Naive thymus-derived CD8-positive, alpha-beta T cell (primary cell): ENCODE measurements at regions not wholly inside any gene's neighbourhood (a gene's known extent, or its start where the extent isn't known, plus 50 kb on each side); places are given as distances from the start of the nearest gene placed in this dataset.

Source experiments
- ATAC-seq, 2 donors: fragments of 150-1000 bp; cut with Tn5 transposase in 1 of 2; sonication (Bioruptor Pico), chemical (Tn5 transposase) in 1 of 2; 1 replicate in 1 of 2; 2 replicates in 1 of 2; pipeline ENCODE4 v1.10.0; 2021; ENCODE audit warnings: mild to moderate bottlenecking in 2 of 2, moderate library complexity in 2 of 2
- POLR2A ChIA-PET: fragments of 350-600 bp; sonication (Branson Sonifier 250); formaldehyde crosslinking; loops from one replicate; lab custom pipeline; 2021; ENCODE audit warnings: antibody characterized with exemption; lab: Charles Lee
- DNase-seq, 10 donors: peaks; one replicate each; pipeline versions ENCODE4 v3.0.0 to v3.0.0-alpha.2; 2020 to 2022
- H3K27ac Mint-ChIP-seq, 10 donors: one replicate each; pipeline ENCODE4 v1.8.0; 2020 to 2022; ENCODE audit warnings: mild to moderate bottlenecking in 10 of 10, mixed read lengths in 10 of 10, moderate library complexity in 4 of 10, inconsistent platforms in 1 of 10
- H3K27me3 Mint-ChIP-seq, 5 donors: one replicate each; pipeline ENCODE4 v1.8.0; 2021 to 2022; ENCODE audit warnings: mixed read lengths in 5 of 5
- H3K36me3 Mint-ChIP-seq, 3 donors: one replicate each; pipeline ENCODE4 v1.8.0; 2020 to 2022; ENCODE audit warnings: mixed read lengths in 3 of 3, mild to moderate bottlenecking in 2 of 3, inconsistent platforms in 1 of 3
- H3K4me1 Mint-ChIP-seq, 4 donors: one replicate each; pipeline ENCODE4 v1.8.0; 2021 to 2022; ENCODE audit warnings: mixed read lengths in 4 of 4
- H3K4me3 Mint-ChIP-seq, 10 donors: one replicate each; pipeline ENCODE4 v1.8.0; 2020 to 2022; ENCODE audit warnings: mild to moderate bottlenecking in 10 of 10, mixed read lengths in 10 of 10, moderate library complexity in 6 of 10, inconsistent platforms in 1 of 10
- H3K9me3 Mint-ChIP-seq, 9 donors: one replicate each; pipeline ENCODE4 v1.8.0; 2020 to 2022; ENCODE audit warnings: mixed read lengths in 9 of 9, mild to moderate bottlenecking in 3 of 9, inconsistent platforms in 1 of 9, moderate library complexity in 1 of 9

GRCh38 chr16:26189536-26189935 lies 497.8 kb downstream of the HS3ST4 start:
- peaks cover 11 to 53% (median 36%) of the 10 kb centered on the region in 5 donors for H3K27me3 Mint-ChIP-seq
- H3K27ac Mint-ChIP-seq, result no peak overlapping the region
- H3K36me3 Mint-ChIP-seq, result no peaks in the 10 kb centered on the region
- H3K9me3 Mint-ChIP-seq, result peaks cover 0 to 14% (median 0%) of the 10 kb centered on the region in 9 donors
- ATAC-seq (no peak), DNase-seq (no peak)
- H3K4me3 Mint-ChIP-seq, result no peak overlapping the region
- POLR2A ChIA-PET, result no interaction called here
- H3K4me1 Mint-ChIP-seq, result no peaks in the 10 kb centered on the region

- POLR2A ChIA-PET, result no interaction called here
- Mint-ChIP-seq H3K27me3 (peaks cover 2 to 23% (median 15%) of the 10 kb centered on the region in 5 donors), H3K4me3 (no peak overlapping the region), H3K9me3 (peaks cover 0 to 17% (median 0%) of the 10 kb centered on the region in 9 donors), H3K27ac (no peak overlapping the region), H3K36me3 (no peaks in the 10 kb centered on the region), H3K4me1 (no peaks in the 10 kb centered on the region)
- no peak for ATAC-seq
- DNase-seq, result no peak
These were observed 502.8 kb downstream of the HS3ST4 start for GRCh38 chr16:26194526-26194925.

GRCh38 chr16:26195225-26195624 lies 503.5 kb downstream of the HS3ST4 start:
- H3K27ac Mint-ChIP-seq, result no peak overlapping the region
- ATAC-seq, result no peak
- POLR2A ChIA-PET, result no interaction called here

GRCh38 chr16:26196310-26196709 lies 504.6 kb downstream of the HS3ST4 start:
- peaks cover 0 to 17% (median 0%) of the 10 kb centered on the region in 9 donors for H3K9me3 Mint-ChIP-seq
- no peak for ATAC-seq
- POLR2A ChIA-PET, result no interaction called here
- no peak overlapping the region for H3K27ac Mint-ChIP-seq
- peaks cover 0 to 26% (median 10%) of the 10 kb centered on the region in 5 donors for H3K27me3 Mint-ChIP-seq
- no peak overlapping the region for H3K4me3 Mint-ChIP-seq
- no peaks in the 10 kb centered on the region for H3K4me1 Mint-ChIP-seq
- no peaks in the 10 kb centered on the region for H3K36me3 Mint-ChIP-seq
- no peak for DNase-seq

More at GRCh38 chr16:26195225-26195624, 503.5 kb downstream of the HS3ST4 start:
- H3K27me3 Mint-ChIP-seq, result peaks cover 2 to 27% (median 17%) of the 10 kb centered on the region in 5 donors
- peaks cover 0 to 17% (median 0%) of the 10 kb centered on the region in 9 donors for H3K9me3 Mint-ChIP-seq
- DNase-seq, result no peak
- no peaks in the 10 kb centered on the region for H3K4me1 Mint-ChIP-seq
- no peaks in the 10 kb centered on the region for H3K36me3 Mint-ChIP-seq
- no peak overlapping the region for H3K4me3 Mint-ChIP-seq

GRCh38 chr16:26196802-26197201 lies 505.0 kb downstream of the HS3ST4 start:
- Mint-ChIP-seq H3K4me3 (no peak overlapping the region), H3K36me3 (no peaks in the 10 kb centered on the region), H3K27me3 (peaks cover 0 to 27% (median 6%) of the 10 kb centered on the region in 5 donors), H3K4me1 (no peaks in the 10 kb centered on the region), H3K9me3 (peaks cover 0 to 17% (median 0%) of the 10 kb centered on the region in 9 donors), H3K27ac (no peak overlapping the region)
- POLR2A ChIA-PET, result no interaction called here
- DNase-seq, result no peak
- ATAC-seq, result no peak

- Mint-ChIP-seq H3K9me3 (peaks cover 0 to 17% (median 0%) of the 10 kb centered on the region in 9 donors), H3K27me3 (peaks cover 0 to 36% (median 7%) of the 10 kb centered on the region in 5 donors), H3K4me1 (no peaks in the 10 kb centered on the region), H3K4me3 (no peak overlapping the region), H3K27ac (no peak overlapping the region), H3K36me3 (no peaks in the 10 kb centered on the region)
- no peak for ATAC-seq
- POLR2A ChIA-PET, result no interaction called here
- no peak for DNase-seq
These were observed 505.9 kb downstream of the HS3ST4 start for GRCh38 chr16:26197707-26198106.

- ATAC-seq, result no peak
These were observed 506.5 kb downstream of the HS3ST4 start for GRCh38 chr16:26198221-26198620.

GRCh38 chr16:26204138-26204537 lies 512.4 kb downstream of the HS3ST4 start:
- ATAC-seq, result no peak
- POLR2A ChIA-PET, result no interaction called here
- no peaks in the 10 kb centered on the region for H3K36me3 Mint-ChIP-seq
- no peaks in the 10 kb centered on the region for H3K4me1 Mint-ChIP-seq
- peaks cover 0 to 2% (median 0%) of the 10 kb centered on the region in 9 donors for H3K9me3 Mint-ChIP-seq
- H3K4me3 Mint-ChIP-seq, result no peak overlapping the region
- DNase-seq, result no peak
- H3K27me3 Mint-ChIP-seq, result peaks cover 0 to 55% (median 23%) of the 10 kb centered on the region in 5 donors
- H3K27ac Mint-ChIP-seq, result no peak overlapping the region

More at GRCh38 chr16:26198221-26198620, 506.5 kb downstream of the HS3ST4 start:
- no peak for DNase-seq
- Mint-ChIP-seq H3K36me3 (no peaks in the 10 kb centered on the region), H3K4me1 (no peaks in the 10 kb centered on the region), H3K27ac (no peak overlapping the region), H3K27me3 (peaks cover 0 to 41% (median 12%) of the 10 kb centered on the region in 5 donors), H3K4me3 (no peak overlapping the region), H3K9me3 (peaks cover 0 to 16% (median 0%) of the 10 kb centered on the region in 9 donors)
- POLR2A ChIA-PET, result no interaction called here

- H3K4me3 Mint-ChIP-seq, result no peak overlapping the region
- H3K4me1 Mint-ChIP-seq, result no peaks in the 10 kb centered on the region
- H3K27ac Mint-ChIP-seq, result no peak overlapping the region
- ATAC-seq (no peak), DNase-seq (no peak)
- POLR2A ChIA-PET, result no interaction called here
- H3K9me3 Mint-ChIP-seq, result peaks cover 0 to 5% (median 0%) of the 10 kb centered on the region in 9 donors
- peaks cover 2 to 37% (median 14%) of the 10 kb centered on the region in 5 donors for H3K27me3 Mint-ChIP-seq
- no peaks in the 10 kb centered on the region for H3K36me3 Mint-ChIP-seq
These were observed 519.8 kb downstream of the HS3ST4 start for GRCh38 chr16:26211542-26211941.

GRCh38 chr16:26212599-26212998 lies 520.8 kb downstream of the HS3ST4 start:
- peaks cover 2 to 42% (median 18%) of the 10 kb centered on the region in 5 donors for H3K27me3 Mint-ChIP-seq
- no peak overlapping the region for H3K27ac Mint-ChIP-seq
- ATAC-seq, result no peak
- H3K4me1 Mint-ChIP-seq, result no peaks in the 10 kb centered on the region
- H3K4me3 Mint-ChIP-seq, result no peak overlapping the region
- no peak for DNase-seq
- H3K36me3 Mint-ChIP-seq, result no peaks in the 10 kb centered on the region
- POLR2A ChIA-PET, result no interaction called here
- peaks cover 0 to 3% (median 0%) of the 10 kb centered on the region in 9 donors for H3K9me3 Mint-ChIP-seq

- DNase-seq (no peak), ATAC-seq (no peak)
- Mint-ChIP-seq H3K27ac (no peak overlapping the region), H3K4me1 (no peaks in the 10 kb centered on the region), H3K27me3 (peaks cover 9 to 62% (median 26%) of the 10 kb centered on the region in 5 donors), H3K9me3 (peaks cover 0 to 3% (median 0%) of the 10 kb centered on the region in 9 donors), H3K36me3 (no peaks in the 10 kb centered on the region), H3K4me3 (no peak overlapping the region)
- POLR2A ChIA-PET, result no interaction called here
These were observed 522.9 kb downstream of the HS3ST4 start for GRCh38 chr16:26214581-26215174.

GRCh38 chr16:26220894-26221293 lies 529.1 kb downstream of the HS3ST4 start:
- ATAC-seq (no peak), DNase-seq (no peak)
- H3K9me3 Mint-ChIP-seq, result no peaks in the 10 kb centered on the region
- POLR2A ChIA-PET, result no interaction called here
- H3K4me1 Mint-ChIP-seq, result no peaks in the 10 kb centered on the region
- no peak overlapping the region for H3K4me3 Mint-ChIP-seq
- no peak overlapping the region for H3K27ac Mint-ChIP-seq
- peaks cover 9 to 31% (median 16%) of the 10 kb centered on the region in 5 donors for H3K27me3 Mint-ChIP-seq
- H3K36me3 Mint-ChIP-seq, result no peaks in the 10 kb centered on the region

- H3K4me3 Mint-ChIP-seq, result no peak overlapping the region
- H3K27ac Mint-ChIP-seq, result no peak overlapping the region
- ATAC-seq, result no peak
- no peaks in the 10 kb centered on the region for H3K9me3 Mint-ChIP-seq
- H3K27me3 Mint-ChIP-seq, result peaks cover 0 to 6% (median 0%) of the 10 kb centered on the region in 5 donors
- H3K36me3 Mint-ChIP-seq, result no peaks in the 10 kb centered on the region
- H3K4me1 Mint-ChIP-seq, result peaks cover 0 to 6% (median under 1%) of the 10 kb centered on the region in 4 donors
- DNase-seq, result no peak
- POLR2A ChIA-PET, result no interaction called here
These were observed 539.9 kb downstream of the HS3ST4 start for GRCh38 chr16:26231647-26232046.
